LNCaP clone FGC (cell line): ENCODE measurements at regions not wholly inside any gene's neighbourhood (a gene's known extent, or its start where the extent isn't known, plus 50 kb on each side); places are given as distances from the start of the nearest gene placed in this dataset.

Experiments used
- DNase-seq: peaks from one replicate; pipeline ENCODE4 v3.0.0-alpha.2; 2011; ENCODE audit warnings: low read depth
- H3K4me3 ChIP-seq: 2 replicates; pipeline ENCODE4 v1.5.1; 2011; ENCODE audit warnings: mild to moderate bottlenecking, low read depth, low read length, control low read depth
- CTCF ChIP-seq: IDR thresholded peaks from 2 replicates; pipeline ENCODE4 v1.5.1; 2012; ENCODE audit warnings: mild to moderate bottlenecking; ENCODE audit not compliant: control insufficient read depth, insufficient read depth; ENCODE audit errors: extremely low read depth

- no peak overlapping the region for H3K4me3 ChIP-seq
- TF ChIP-seq CTCF = no peak
- DNase-seq = no peak
Observed at GRCh38 chr1:177891809-177892208, 78.0 kb downstream of the SEC16B start.

- no peak overlapping the region for H3K4me3 ChIP-seq
- TF ChIP-seq CTCF = no peak
- DNase-seq = no peak
Observed at GRCh38 chr1:177890479-177890878, 79.4 kb downstream of the SEC16B start.

- no peak overlapping the region for H3K4me3 ChIP-seq
- TF ChIP-seq CTCF = no peak
- DNase-seq = no peak
Observed at GRCh38 chr1:177884479-177885021, 85.3 kb downstream of the SEC16B start.

- H3K4me3 ChIP-seq = no peak overlapping the region
- DNase-seq = no peak
- no peak for TF ChIP-seq CTCF
Observed at GRCh38 chr1:177883581-177883980, 86.3 kb downstream of the SEC16B start.

- H3K4me3 ChIP-seq = no peak overlapping the region
- no peak for DNase-seq
- TF ChIP-seq CTCF = no peak
Observed at GRCh38 chr1:177880339-177880891, 89.4 kb downstream of the SEC16B start.

- no peak overlapping the region for H3K4me3 ChIP-seq
- TF ChIP-seq CTCF = no peak
- no peak for DNase-seq
Observed at GRCh38 chr1:177877086-177877485, 92.8 kb downstream of the SEC16B start.

GRCh38 chr1:177873238-177873637, 96.6 kb downstream of the SEC16B start:
- H3K4me3 ChIP-seq = peak overlapping the region; percentile 29
- no peak for TF ChIP-seq CTCF
- no peak for DNase-seq
